Occipital lobe (tissue), 1 donor: ENCODE measurements at regions not wholly inside any gene's neighbourhood (a gene's known extent, or its start where the extent isn't known, plus 50 kb on each side); places are given as distances from the start of the nearest gene placed in this dataset.

Source experiments
- DNase-seq: peaks from one replicate; lab custom pipeline; 2025; lab: John Stamatoyannopoulos, UW

GRCh38 chr9:113817171-113817570, 58.9 kb upstream of the ZNF618 start:
- no peak for DNase-seq

GRCh38 chr9:113818391-113818790, 57.7 kb upstream of the ZNF618 start:
- DNase-seq, result no peak

DNA sequence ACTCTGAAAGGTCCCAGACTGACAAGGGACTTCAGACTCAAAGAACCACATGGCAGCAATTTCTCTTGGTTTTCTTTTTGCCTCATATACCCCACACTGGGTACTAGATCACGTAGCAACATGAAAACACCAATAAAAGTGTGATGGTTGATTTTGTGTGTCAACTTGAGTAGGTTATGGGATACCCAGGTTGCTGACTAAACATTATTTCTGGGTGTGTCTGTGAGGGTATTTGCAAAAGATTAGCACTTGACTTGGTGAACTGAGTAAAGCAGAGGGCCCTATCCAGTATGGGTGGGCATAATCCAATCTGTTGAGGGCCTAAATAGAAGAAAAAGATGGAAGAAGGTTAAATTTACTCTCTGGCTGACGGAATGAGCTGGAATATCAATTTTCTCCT, 53.8 kb upstream of the ZNF618 start:
- DNase-seq, result no peak

GRCh38 chr9:113823421-113823820, 52.7 kb upstream of the ZNF618 start:
- no peak for DNase-seq
